ENCODE measurements at regions not wholly inside any gene's neighbourhood (a gene's known extent, or its start where the extent isn't known, plus 50 kb on each side); places are given as distances from the start of the nearest gene placed in this dataset.

DNA sequence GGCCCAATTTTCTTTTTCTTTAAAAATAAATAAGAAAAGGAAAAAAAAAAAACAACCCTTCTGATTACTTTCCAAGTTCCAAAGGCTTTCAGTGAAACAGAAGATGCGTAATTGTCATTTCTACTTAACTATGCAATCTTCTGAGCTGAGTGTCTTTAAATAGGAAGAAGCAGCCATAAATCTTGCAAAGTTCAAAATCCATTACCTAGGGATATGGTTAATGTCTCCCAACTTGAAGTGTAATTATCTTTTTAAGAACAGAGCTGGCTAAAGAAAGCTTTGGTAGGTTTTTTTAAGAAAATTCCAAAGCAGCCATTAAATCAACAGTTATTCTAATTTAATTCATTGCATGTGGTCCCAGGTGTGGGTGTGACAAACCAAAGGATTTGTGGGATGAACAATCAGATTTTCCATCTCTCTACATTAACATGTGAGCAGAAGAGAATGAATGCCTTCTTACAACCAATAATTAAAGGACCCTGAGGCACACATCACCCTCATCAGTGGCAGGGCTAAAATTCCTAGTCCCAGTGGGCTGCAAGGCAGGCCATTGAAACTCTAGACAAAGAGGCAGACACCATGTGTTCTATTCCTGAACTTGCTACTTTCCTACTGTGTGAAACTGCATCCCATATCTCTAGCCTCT, 419.2 kb downstream of the REEP3 start:
- Histone ChIP-seq H3K4me3 (ENCODE audit: low read depth, low read length) (no peak overlapping the region), H3K36me3 (ENCODE audit: control insufficient read depth in 2 of 2, insufficient read depth in 1 of 2, low read length in 2 of 2) (no peaks in the 10 kb centered on the region), H3K4me1 (ENCODE audit: control insufficient read depth, insufficient read depth, low read length) (no peaks in the 10 kb centered on the region), H3K27ac (ENCODE audit: extremely low read depth, low read depth, low read length) (no peak overlapping the region), H3K9me3 (ENCODE audit: control insufficient read depth, insufficient read depth, low read depth, low read length) (no peaks in the 10 kb centered on the region)
- TF ChIP-seq ZNF433 (tag by site-specific recombination; IDR thresholded peaks at IDR 0.05; ENCODE audit: low read depth) (no peak), KLF7 (tag by site-specific recombination; IDR thresholded peaks at IDR 0.05; ENCODE audit: borderline replicate concordance) (no peak), ZNF677 (tag by site-specific recombination; IDR thresholded peaks at IDR 0.05) (no peak), ZBTB20 (tag by site-specific recombination; IDR thresholded peaks at IDR 0.05) (no peak), OVOL3 (tag by site-specific recombination; IDR thresholded peaks at IDR 0.05) (no peak), KLF16 (tag by site-specific recombination; IDR thresholded peaks at IDR 0.05) (no peak), ZNF423 (tag by site-specific recombination; IDR thresholded peaks at IDR 0.05) (no peak), ZNF530 (tag by site-specific recombination; IDR thresholded peaks at IDR 0.05; ENCODE audit: low read depth) (no peak), ZNF561 (tag by site-specific recombination; IDR thresholded peaks at IDR 0.05; ENCODE audit: borderline replicate concordance) (no peak), GLI2 (tag by site-specific recombination; IDR thresholded peaks at IDR 0.05; ENCODE audit: borderline replicate concordance, low read depth) (no peak), RBAK (tag by site-specific recombination; IDR thresholded peaks at IDR 0.05) (no peak), ZNF626 (tag by site-specific recombination; IDR thresholded peaks at IDR 0.05) (no peak)
- TF ChIP-seq, protein P1, sequence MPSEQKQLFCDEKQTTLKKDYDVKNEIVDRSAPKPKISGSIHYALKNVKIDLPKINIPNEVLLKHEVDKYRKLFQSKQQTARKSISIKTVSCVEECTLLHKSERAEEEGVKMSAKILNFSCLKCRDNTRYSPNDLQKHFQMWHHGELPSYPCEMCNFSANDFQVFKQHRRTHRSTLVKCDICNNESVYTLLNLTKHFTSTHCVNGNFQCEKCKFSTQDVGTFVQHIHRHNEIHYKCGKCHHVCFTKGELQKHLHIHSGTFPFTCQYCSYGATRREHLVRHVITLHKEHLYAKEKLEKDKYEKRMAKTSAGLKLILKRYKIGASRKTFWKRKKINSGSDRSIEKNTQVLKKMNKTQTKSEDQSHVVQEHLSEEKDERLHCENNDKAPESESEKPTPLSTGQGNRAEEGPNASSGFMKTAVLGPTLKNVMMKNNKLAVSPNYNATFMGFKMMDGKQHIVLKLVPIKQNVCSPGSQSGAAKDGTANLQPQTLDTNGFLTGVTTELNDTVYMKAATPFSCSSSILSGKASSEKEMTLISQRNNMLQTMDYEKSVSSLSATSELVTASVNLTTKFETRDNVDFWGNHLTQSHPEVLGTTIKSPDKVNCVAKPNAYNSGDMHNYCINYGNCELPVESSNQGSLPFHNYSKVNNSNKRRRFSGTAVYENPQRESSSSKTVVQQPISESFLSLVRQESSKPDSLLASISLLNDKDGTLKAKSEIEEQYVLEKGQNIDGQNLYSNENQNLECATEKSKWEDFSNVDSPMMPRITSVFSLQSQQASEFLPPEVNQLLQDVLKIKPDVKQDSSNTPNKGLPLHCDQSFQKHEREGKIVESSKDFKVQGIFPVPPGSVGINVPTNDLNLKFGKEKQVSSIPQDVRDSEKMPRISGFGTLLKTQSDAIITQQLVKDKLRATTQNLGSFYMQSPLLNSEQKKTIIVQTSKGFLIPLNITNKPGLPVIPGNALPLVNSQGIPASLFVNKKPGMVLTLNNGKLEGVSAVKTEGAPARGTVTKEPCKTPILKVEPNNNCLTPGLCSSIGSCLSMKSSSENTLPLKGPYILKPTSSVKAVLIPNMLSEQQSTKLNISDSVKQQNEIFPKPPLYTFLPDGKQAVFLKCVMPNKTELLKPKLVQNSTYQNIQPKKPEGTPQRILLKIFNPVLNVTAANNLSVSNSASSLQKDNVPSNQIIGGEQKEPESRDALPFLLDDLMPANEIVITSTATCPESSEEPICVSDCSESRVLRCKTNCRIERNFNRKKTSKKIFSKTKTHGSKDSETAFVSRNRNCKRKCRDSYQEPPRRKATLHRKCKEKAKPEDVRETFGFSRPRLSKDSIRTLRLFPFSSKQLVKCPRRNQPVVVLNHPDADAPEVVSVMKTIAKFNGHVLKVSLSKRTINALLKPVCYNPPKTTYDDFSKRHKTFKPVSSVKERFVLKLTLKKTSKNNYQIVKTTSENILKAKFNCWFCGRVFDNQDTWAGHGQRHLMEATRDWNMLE (tag by site-specific recombination; conservative IDR thresholded peaks at IDR 0.05; ENCODE audit: low read depth): no peak
- CTCF ChIA-PET: interaction anchor here (0.6 to 2.3 kb wide), 2 partner anchors 37 to 971 kb away, joined by 8 to 10 read pairs; no protein-coding TSS in a partner anchor
- POLR2A ChIA-PET: no interaction called here

DNA sequence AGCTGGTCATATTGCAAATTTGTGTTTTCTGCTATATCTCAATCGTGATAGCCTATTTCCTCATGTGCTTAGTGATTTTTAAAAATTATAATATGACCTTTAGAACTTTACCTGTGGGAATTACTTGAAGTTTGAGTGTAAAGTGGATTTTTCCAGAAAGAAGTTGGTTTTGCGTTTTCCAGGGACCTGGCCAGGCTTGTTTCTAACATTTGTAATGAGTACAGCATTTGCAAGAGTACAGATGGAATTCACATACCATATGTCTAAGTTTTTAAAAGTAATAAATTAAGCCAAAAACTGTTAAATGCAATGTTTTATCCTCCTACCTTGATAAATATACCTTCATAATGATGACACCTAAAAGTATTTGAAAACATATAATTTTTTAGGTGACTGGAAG, 443.2 kb downstream of the REEP3 start:
- CTCF ChIA-PET: interaction anchor here (1.2 kb wide), 1 partner anchor 13 kb away, joined by 4 read pairs; no protein-coding TSS in a partner anchor
- Histone ChIP-seq H3K4me1 (ENCODE audit: control insufficient read depth, insufficient read depth, low read length) (no peaks in the 10 kb centered on the region), H3K4me3 (ENCODE audit: low read depth, low read length) (no peak overlapping the region), H3K9me3 (ENCODE audit: control insufficient read depth, insufficient read depth, low read depth, low read length) (no peaks in the 10 kb centered on the region), H3K36me3 (ENCODE audit: control insufficient read depth in 2 of 2, insufficient read depth in 1 of 2, low read length in 2 of 2) (no peaks in the 10 kb centered on the region), H3K27ac (ENCODE audit: extremely low read depth, low read depth, low read length) (no peak overlapping the region)
- POLR2A ChIA-PET: no interaction called here
- TF ChIP-seq YY2 (tag by site-specific recombination; IDR thresholded peaks at IDR 0.05) (no peak), ZNF785 (tag by site-specific recombination; IDR thresholded peaks at IDR 0.05) (no peak), ZNF19 (tag by site-specific recombination; IDR thresholded peaks at IDR 0.05; ENCODE audit: low read depth) (no peak), TCF7L2 (IDR thresholded peaks at IDR 0.05; ENCODE audit: borderline replicate concordance, low read depth, low read length) (no peak), HOXA7 (CRISPR knock-in tag; IDR thresholded peaks at IDR 0.05; ENCODE audit: borderline replicate concordance) (no peak)

DNA sequence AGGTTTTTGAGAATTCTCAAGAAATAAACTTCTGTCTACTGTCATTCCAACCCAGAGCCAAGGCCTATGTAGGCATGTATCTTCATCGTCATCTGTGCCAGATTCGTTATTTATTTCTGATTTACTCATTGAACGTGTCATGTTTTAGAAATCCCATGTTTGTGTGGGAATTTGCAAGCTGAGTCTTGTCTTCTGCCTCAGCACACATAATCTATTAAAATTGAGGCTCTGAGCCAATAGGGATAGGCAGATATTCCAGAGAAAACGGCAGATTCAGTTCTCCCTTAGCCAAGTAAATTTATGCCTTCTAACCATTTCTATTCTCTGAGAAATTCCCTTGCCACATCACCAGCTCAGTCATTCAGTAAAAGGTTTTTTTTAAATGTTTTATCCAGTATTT, 444.6 kb downstream of the REEP3 start:
- H3K27ac ChIP-seq (ENCODE audit: extremely low read depth, low read depth, low read length): no peak overlapping the region
- no peaks in the 10 kb centered on the region for H3K36me3 ChIP-seq (ENCODE audit: control insufficient read depth in 2 of 2, insufficient read depth in 1 of 2, low read length in 2 of 2)
- POLR2A ChIA-PET: no interaction called here
- no peak overlapping the region for H3K4me3 ChIP-seq (ENCODE audit: low read depth, low read length)
- CTCF ChIA-PET: interaction anchor here (0.9 to 4.4 kb wide), 3 partner anchors 10 to 31 kb away, joined by 3 to 28 read pairs (median 5); no protein-coding TSS in a partner anchor
- no peaks in the 10 kb centered on the region for H3K9me3 ChIP-seq (ENCODE audit: control insufficient read depth, insufficient read depth, low read depth, low read length)
- no peaks in the 10 kb centered on the region for H3K4me1 ChIP-seq (ENCODE audit: control insufficient read depth, insufficient read depth, low read length)
- TF ChIP-seq, protein P2, sequence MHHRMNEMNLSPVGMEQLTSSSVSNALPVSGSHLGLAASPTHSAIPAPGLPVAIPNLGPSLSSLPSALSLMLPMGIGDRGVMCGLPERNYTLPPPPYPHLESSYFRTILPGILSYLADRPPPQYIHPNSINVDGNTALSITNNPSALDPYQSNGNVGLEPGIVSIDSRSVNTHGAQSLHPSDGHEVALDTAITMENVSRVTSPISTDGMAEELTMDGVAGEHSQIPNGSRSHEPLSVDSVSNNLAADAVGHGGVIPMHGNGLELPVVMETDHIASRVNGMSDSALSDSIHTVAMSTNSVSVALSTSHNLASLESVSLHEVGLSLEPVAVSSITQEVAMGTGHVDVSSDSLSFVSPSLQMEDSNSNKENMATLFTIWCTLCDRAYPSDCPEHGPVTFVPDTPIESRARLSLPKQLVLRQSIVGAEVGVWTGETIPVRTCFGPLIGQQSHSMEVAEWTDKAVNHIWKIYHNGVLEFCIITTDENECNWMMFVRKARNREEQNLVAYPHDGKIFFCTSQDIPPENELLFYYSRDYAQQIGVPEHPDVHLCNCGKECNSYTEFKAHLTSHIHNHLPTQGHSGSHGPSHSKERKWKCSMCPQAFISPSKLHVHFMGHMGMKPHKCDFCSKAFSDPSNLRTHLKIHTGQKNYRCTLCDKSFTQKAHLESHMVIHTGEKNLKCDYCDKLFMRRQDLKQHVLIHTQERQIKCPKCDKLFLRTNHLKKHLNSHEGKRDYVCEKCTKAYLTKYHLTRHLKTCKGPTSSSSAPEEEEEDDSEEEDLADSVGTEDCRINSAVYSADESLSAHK (tag by site-specific recombination; IDR thresholded peaks at IDR 0.05): no peak
- TF ChIP-seq ZNF37A (tag by site-specific recombination; IDR thresholded peaks at IDR 0.05) (no peak), HOXD13 (CRISPR knock-in tag; IDR thresholded peaks at IDR 0.05; ENCODE audit: borderline replicate concordance) (no peak), OVOL3 (tag by site-specific recombination; IDR thresholded peaks at IDR 0.05) (no peak), ZNF600 (tag by site-specific recombination; IDR thresholded peaks at IDR 0.05) (no peak), MZF1 (tag by site-specific recombination; IDR thresholded peaks at IDR 0.05; ENCODE audit: borderline replicate concordance) (no peak), ZBTB7A (tag by site-specific recombination; IDR thresholded peaks at IDR 0.05; ENCODE audit: low read depth) (no peak), ZNF10 (tag by site-specific recombination; IDR thresholded peaks at IDR 0.05) (no peak), ZNF274 (IDR thresholded peaks at IDR 0.05; ENCODE audit: low read length) (no peak), ZNF274 (tag by site-specific recombination; IDR thresholded peaks at IDR 0.05; ENCODE audit: borderline replicate concordance) (no peak)
